IPS-18a (cell line): ENCODE measurements at regions not wholly inside any gene's neighbourhood (a gene's known extent, or its start where the extent isn't known, plus 50 kb on each side); places are given as distances from the start of the nearest gene placed in this dataset.

Source experiments
- H3K27ac ChIP-seq: one replicate; pipeline ENCODE4 v1.5.1; 2013; ENCODE audit warnings: low read length
- H3K27me3 ChIP-seq: one replicate; pipeline ENCODE4 v1.6.1; 2013; ENCODE audit warnings: mild to moderate bottlenecking, low read length; ENCODE audit not compliant: control insufficient read depth, insufficient read depth
- H3K36me3 ChIP-seq: one replicate; pipeline ENCODE4 v1.6.1; 2013; ENCODE audit warnings: low read depth, low read length; ENCODE audit not compliant: control insufficient read depth
- H3K4me1 ChIP-seq: one replicate; pipeline ENCODE4 v1.6.1; 2013; ENCODE audit warnings: low read depth, low read length; ENCODE audit not compliant: control insufficient read depth
- H3K4me3 ChIP-seq: one replicate; pipeline ENCODE4 v1.5.1; 2013; ENCODE audit warnings: low read length
- H3K9ac ChIP-seq: one replicate; pipeline ENCODE4 v1.6.1; 2013; ENCODE audit warnings: mild to moderate bottlenecking, low read length, moderate library complexity
- H3K9me3 ChIP-seq: one replicate; pipeline ENCODE4 v1.6.1; 2013; ENCODE audit warnings: low read depth, low read length; ENCODE audit not compliant: control insufficient read depth

DNA sequence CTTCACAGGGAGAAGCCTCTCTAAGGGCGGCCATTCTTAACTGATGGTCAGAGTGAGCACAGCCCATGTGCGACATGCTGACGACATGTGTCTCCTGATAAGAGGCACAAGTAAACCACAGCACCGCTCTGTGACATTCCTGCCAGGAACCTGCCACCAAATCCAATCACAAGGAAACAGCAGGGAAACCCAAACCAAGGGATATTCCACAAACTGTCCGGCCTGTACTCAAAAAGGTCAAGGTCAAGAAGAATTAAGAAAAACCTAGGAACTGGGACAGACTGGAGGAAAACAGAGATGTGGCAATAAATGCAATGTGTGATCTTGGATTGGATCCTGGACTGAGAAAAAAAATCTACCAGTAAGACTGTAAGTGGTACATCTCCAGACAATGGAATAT lies 91.9 kb downstream of the SYNE3 start:
- Histone ChIP-seq H3K9ac (no peak overlapping the region), H3K36me3 (no peaks in the 10 kb centered on the region), H3K27me3 (no peaks in the 10 kb centered on the region), H3K9me3 (no peaks in the 10 kb centered on the region), H3K4me1 (no peaks in the 10 kb centered on the region), H3K27ac (no peak overlapping the region), H3K4me3 (no peak overlapping the region)

- Histone ChIP-seq H3K9me3 (no peaks in the 10 kb centered on the region), H3K4me1 (no peaks in the 10 kb centered on the region), H3K27me3 (no peaks in the 10 kb centered on the region), H3K9ac (no peak overlapping the region), H3K36me3 (no peaks in the 10 kb centered on the region), H3K27ac (no peak overlapping the region), H3K4me3 (no peak overlapping the region)
Measured at GRCh38 chr14:95421741-95422140, 94.7 kb downstream of the SYNE3 start.

DNA sequence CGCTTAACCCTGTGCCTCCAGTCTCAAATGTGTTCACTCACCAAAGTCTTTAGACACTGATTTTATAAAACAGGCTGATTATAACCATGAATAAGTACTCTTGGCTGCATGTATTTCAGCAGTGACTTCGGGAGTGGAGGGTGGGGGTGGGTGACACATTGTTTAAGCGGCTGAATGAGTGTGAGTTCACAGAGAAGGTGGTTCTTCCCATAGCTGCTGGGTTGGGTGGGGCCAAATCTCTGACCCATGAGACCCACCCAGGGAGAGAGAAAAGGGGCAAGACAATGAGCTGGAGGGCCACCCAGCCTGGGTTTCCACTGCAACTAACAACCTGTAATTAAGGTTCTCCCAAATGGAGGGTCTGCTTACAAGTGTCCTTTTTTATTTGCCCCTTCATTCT lies 96.4 kb downstream of the SYNE3 start:
- H3K4me3 ChIP-seq: no peak overlapping the region
- H3K9me3 ChIP-seq: no peaks in the 10 kb centered on the region
- H3K27ac ChIP-seq: no peak overlapping the region
- no peaks in the 10 kb centered on the region for H3K27me3 ChIP-seq
- H3K9ac ChIP-seq: no peak overlapping the region
- H3K36me3 ChIP-seq: no peaks in the 10 kb centered on the region
- H3K4me1 ChIP-seq: no peaks in the 10 kb centered on the region

DNA sequence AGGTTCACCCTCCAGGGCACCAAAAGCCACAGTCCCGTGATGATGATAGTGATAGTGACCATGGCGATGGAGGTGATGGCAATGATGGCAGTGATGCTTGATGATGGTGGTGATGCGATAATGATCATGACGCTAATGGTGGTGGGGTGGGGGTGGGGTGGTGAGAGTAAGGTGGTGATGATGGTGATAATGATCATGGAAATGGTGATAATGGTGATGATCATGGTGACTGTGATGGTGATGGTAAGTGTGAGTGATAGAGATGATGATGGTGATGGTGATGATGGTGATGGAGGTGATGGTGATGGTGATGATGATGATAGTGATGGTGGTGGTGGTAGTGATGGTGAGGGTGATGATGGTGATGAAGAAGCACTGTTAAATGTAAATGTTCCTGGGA lies 96.9 kb downstream of the SYNE3 start:
- Histone ChIP-seq H3K4me3 (no peak overlapping the region), H3K9me3 (no peaks in the 10 kb centered on the region), H3K27me3 (no peaks in the 10 kb centered on the region), H3K36me3 (no peaks in the 10 kb centered on the region), H3K4me1 (no peaks in the 10 kb centered on the region), H3K27ac (no peak overlapping the region), H3K9ac (no peak overlapping the region)

DNA sequence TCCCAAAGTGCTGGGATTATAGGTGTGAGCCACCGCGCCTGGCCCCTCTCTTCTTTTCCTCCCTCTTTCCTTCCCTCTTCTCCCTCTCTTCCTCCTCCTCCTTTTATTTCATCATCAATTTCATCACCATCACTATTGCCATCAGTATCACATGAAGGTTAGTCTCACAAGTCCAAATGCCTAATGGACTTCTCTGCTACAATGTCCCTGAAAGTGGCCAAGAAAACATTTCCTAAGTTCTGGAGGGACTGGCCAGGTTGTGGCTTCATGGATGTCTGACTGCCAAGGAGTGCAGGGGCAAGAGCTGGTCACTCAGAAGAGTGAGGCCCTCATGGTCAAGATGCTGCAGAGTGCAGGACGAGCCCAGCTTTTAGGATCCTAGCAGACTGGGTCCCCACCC lies 97.6 kb downstream of the SYNE3 start:
- no peaks in the 10 kb centered on the region for H3K9me3 ChIP-seq
- H3K27ac ChIP-seq: no peak overlapping the region
- H3K4me3 ChIP-seq: no peak overlapping the region
- H3K4me1 ChIP-seq: no peaks in the 10 kb centered on the region
- no peaks in the 10 kb centered on the region for H3K36me3 ChIP-seq
- no peak overlapping the region for H3K9ac ChIP-seq
- no peaks in the 10 kb centered on the region for H3K27me3 ChIP-seq

DNA sequence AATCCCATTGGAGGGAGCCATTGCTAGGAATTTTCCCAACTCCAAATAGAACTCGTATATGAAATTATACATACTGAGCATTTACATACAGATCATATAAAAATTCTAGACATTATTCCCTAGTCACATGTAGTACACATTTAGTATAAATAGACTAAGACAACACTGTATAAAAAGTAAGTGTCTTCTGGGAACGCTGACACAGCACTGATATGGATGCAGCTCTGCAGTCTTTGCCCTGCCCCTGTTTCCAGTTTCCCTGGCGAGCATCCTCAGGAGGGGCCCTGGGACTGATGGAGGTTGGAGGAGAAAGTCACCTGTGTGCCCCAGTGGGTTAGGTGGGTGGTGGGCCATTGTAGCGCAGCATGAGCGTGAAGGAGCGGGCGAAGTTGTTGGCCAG lies 97.8 kb upstream of the CLMN start:
- no peak overlapping the region for H3K27ac ChIP-seq
- no peak overlapping the region for H3K4me3 ChIP-seq

DNA sequence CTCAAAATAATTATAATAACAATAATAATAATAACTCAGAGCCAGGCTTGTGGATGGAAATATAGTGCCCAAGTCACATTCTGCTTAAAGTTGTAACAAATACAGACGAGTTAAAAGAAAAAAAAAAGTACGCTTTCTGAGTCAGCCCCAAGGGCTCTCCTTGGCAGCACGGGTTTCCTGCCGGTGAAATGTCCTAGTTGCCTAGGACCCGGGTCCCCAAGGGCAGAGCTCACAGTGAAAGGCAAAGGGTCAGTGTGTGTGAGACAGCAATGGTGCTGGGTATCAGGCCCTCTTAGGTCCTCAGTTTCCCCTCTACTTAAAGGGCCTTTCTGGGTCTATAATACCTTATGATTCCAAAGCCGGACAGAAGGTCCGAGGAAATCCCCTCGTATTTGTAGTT lies 96.3 kb upstream of the CLMN start:
- Histone ChIP-seq H3K36me3 (no peaks in the 10 kb centered on the region), H3K4me1 (no peaks in the 10 kb centered on the region), H3K4me3 (no peak overlapping the region), H3K9me3 (no peaks in the 10 kb centered on the region), H3K27ac (no peak overlapping the region), H3K9ac (no peak overlapping the region), H3K27me3 (no peaks in the 10 kb centered on the region)

More for the DNA sequence above, 97.8 kb upstream of the CLMN start:
- Histone ChIP-seq H3K9me3 (no peaks in the 10 kb centered on the region), H3K9ac (no peak overlapping the region), H3K27me3 (no peaks in the 10 kb centered on the region), H3K4me1 (no peaks in the 10 kb centered on the region), H3K36me3 (no peaks in the 10 kb centered on the region)

DNA sequence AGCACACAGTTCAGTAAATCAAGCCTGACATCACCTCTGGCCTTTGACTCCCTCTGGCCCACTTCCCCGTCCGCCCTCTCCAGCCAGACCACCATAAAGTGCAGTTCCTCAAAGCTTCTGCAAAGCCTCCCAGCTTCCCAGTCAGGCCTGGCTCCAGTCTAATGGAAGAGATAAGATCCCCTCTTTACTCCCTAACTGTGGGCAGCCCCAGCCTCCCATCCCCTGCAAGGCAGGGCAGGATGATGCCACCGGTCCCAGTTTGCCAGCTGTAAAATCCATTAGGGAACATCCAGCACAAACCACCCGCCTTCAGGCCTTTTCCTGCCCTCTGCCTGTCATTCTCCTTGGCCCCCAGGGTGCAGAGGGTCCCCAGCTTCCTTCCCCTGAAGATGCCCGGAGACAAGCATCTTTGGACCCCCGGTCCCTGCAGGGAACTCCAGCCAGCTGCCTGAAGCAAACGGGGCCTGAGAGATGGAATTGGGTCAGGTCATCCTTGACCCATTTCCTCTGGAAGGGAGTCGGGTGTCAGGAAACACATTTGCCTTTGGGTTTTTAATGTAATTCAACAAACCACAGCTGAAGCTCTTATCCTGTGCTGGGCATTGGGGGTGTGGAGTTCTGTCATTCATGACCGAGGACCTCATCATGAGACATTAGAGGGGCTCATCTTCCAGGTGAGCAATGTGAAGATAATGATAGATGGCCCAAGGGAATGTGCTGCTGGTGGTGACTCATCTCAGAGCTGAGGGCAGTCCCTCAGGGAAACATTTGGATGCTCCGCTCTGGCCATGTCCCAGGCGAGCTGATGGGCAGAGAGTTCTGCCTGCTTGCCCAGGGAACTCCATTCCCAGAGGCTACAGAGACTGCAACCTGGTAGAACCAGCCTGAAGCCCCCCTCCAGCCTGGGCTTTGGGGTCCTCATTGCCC lies 93.8 kb upstream of the CLMN start:
- H3K27ac ChIP-seq: no peak overlapping the region
- no peaks in the 10 kb centered on the region for H3K4me1 ChIP-seq
- H3K36me3 ChIP-seq: no peaks in the 10 kb centered on the region

DNA sequence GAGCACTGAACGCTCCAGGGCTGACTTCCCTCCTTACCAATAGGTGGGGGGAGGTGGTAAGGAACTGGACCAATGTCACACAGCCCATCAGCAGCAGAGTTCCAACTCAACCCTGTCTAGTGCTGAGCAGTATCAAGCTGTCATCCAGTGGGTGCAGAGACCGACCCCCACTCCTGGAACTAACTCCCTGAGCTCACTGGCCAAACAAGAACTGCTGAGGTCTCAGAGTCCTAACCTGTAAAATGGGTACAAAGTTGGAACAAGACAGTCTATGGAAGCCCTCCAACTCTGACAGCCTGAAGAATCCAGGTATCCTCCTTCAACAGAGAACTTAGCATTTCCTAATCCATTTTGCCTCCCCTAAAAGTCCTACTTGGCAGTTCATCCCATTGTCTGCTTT lies 91.1 kb upstream of the CLMN start:
- H3K36me3 ChIP-seq: no peaks in the 10 kb centered on the region

More for the DNA sequence above, 93.8 kb upstream of the CLMN start:
- Histone ChIP-seq H3K9ac (no peak overlapping the region), H3K4me3 (no peak overlapping the region), H3K9me3 (no peaks in the 10 kb centered on the region), H3K27me3 (no peaks in the 10 kb centered on the region)

GRCh38 chr14:95409477-95410272 lies 90.0 kb upstream of the CLMN start:
- Histone ChIP-seq H3K27me3 (no peaks in the 10 kb centered on the region), H3K27ac (no peak overlapping the region), H3K9me3 (no peaks in the 10 kb centered on the region), H3K4me1 (no peaks in the 10 kb centered on the region), H3K36me3 (no peaks in the 10 kb centered on the region), H3K4me3 (no peak overlapping the region), H3K9ac (no peak overlapping the region)

More for the DNA sequence above, 91.1 kb upstream of the CLMN start:
- Histone ChIP-seq H3K4me3 (no peak overlapping the region), H3K27ac (no peak overlapping the region), H3K9me3 (no peaks in the 10 kb centered on the region), H3K9ac (no peak overlapping the region), H3K4me1 (no peaks in the 10 kb centered on the region), H3K27me3 (no peaks in the 10 kb centered on the region)

GRCh38 chr14:95408731-95409476 lies 89.2 kb upstream of the CLMN start:
- H3K36me3 ChIP-seq: no peaks in the 10 kb centered on the region
- H3K4me1 ChIP-seq: no peaks in the 10 kb centered on the region
- H3K9ac ChIP-seq: no peak overlapping the region
- H3K4me3 ChIP-seq: no peak overlapping the region
- no peaks in the 10 kb centered on the region for H3K27me3 ChIP-seq
- no peaks in the 10 kb centered on the region for H3K9me3 ChIP-seq
- H3K27ac ChIP-seq: no peak overlapping the region
